ENCODE measurements at regions not wholly inside any gene's neighbourhood (a gene's known extent, or its start where the extent isn't known, plus 50 kb on each side); places are given as distances from the start of the nearest gene placed in this dataset.
"Not testable (repeated sequence)": the region's sequence is repeated elsewhere in the genome, so short reads cannot be mapped to it uniquely, and the experiment has no call there.

- DNase-seq: no peak
These were observed 81.5 kb upstream of the ZFHX3 start for GRCh38 chr16:73129455-73129854.

- no peak for DNase-seq
These were observed 78.6 kb upstream of the ZFHX3 start for GRCh38 chr16:73126525-73126853.

GRCh38 chr16:73125850-73126524, 78.1 kb upstream of the ZFHX3 start:
- no peak for DNase-seq

- no peak for DNase-seq
These were observed 76.9 kb upstream of the ZFHX3 start for GRCh38 chr16:73124665-73125375.

- no peak for DNase-seq
These were observed 76.2 kb upstream of the ZFHX3 start for GRCh38 chr16:73124097-73124652.

GRCh38 chr16:73122604-73123391, 74.9 kb upstream of the ZFHX3 start:
- no peak for DNase-seq

GRCh38 chr16:73116576-73116975, 68.6 kb upstream of the ZFHX3 start:
- DNase-seq: no peak

- no peak for DNase-seq
These were observed 65.4 kb upstream of the ZFHX3 start for GRCh38 chr16:73113336-73113735.

- DNase-seq: no peak
These were observed 60.5 kb upstream of the ZFHX3 start for GRCh38 chr16:73108195-73108963.

- DNase-seq: no peak
These were observed 59.4 kb upstream of the ZFHX3 start for GRCh38 chr16:73107371-73107770.

GRCh38 chr16:73106329-73107034, 58.6 kb upstream of the ZFHX3 start:
- DNase-seq: no peak

GRCh38 chr16:73101568-73101967, 53.6 kb upstream of the ZFHX3 start:
- no peak for DNase-seq

- DNase-seq: not testable (repeated sequence)
These were observed 51.7 kb upstream of the ZFHX3 start for GRCh38 chr16:73099601-73100000.

Data from NCI-H1048 (cell line).